ENCODE measurements at regions not wholly inside any gene's neighbourhood (a gene's known extent, or its start where the extent isn't known, plus 50 kb on each side); places are given as distances from the start of the nearest gene placed in this dataset.
"Not testable (repeated sequence)": the region's sequence is repeated elsewhere in the genome, so short reads cannot be mapped to it uniquely, and the experiment has no call there.

DNA sequence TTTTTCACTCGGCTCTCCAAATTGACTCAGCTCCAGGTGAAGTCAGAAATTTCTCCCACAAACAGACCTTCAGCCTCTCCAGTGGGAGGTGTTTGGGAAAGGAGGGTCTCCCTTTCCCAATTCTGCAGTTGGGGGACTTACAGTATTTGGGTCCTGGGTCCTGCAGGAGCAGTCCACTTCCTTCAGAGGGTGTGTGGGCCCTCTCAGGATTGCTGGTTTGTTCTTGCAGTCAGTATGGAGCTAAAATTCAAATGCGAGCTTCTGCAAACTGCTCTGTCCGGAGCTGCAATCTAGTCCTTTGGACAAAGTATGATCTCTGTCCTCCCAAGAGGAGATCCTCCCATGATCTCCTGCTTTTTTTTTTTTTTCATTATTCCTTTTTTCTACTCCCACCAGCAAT is 87.9 kb upstream of the MSTN start:
- TF ChIP-seq, protein P1, sequence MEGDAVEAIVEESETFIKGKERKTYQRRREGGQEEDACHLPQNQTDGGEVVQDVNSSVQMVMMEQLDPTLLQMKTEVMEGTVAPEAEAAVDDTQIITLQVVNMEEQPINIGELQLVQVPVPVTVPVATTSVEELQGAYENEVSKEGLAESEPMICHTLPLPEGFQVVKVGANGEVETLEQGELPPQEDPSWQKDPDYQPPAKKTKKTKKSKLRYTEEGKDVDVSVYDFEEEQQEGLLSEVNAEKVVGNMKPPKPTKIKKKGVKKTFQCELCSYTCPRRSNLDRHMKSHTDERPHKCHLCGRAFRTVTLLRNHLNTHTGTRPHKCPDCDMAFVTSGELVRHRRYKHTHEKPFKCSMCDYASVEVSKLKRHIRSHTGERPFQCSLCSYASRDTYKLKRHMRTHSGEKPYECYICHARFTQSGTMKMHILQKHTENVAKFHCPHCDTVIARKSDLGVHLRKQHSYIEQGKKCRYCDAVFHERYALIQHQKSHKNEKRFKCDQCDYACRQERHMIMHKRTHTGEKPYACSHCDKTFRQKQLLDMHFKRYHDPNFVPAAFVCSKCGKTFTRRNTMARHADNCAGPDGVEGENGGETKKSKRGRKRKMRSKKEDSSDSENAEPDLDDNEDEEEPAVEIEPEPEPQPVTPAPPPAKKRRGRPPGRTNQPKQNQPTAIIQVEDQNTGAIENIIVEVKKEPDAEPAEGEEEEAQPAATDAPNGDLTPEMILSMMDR (IDR thresholded peaks at IDR 0.05; ENCODE audit: low read depth, low read length), result no peak
- H3K4me3 ChIP-seq (ENCODE audit: low read depth, low read length), result no peak overlapping the region
- no peaks in the 10 kb centered on the region for H3K27me3 ChIP-seq (ENCODE audit: insufficient read depth, low read depth, severe bottlenecking)
- H3K36me3 ChIP-seq, result no peaks in the 10 kb centered on the region
- peaks cover 2% of the 10 kb centered on the region for H3K9me3 ChIP-seq (ENCODE audit: severe bottlenecking)
- H3K27ac ChIP-seq, result no peak overlapping the region
- no peak for DNase-seq

DNA sequence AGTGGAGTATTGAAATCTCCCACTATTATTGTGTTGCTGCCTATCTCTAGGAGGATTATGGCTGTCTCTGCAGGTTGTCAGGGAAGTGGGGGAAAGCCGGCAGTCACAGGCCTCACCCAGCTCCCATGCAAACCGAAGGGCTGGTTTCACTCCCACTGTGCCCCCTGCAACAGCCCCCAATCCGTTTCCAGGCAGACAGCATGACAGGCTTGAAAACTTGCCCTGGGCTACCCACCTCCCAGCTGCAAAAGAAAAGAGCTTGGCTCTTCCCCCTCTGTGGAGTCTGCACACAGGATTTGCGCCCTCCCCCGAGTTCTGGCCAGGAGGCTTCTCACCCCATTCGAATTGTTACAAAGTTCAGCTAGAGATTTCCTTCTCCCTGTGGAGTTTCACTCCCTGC is 87.4 kb upstream of the MSTN start:
- Histone ChIP-seq H3K36me3 (no peaks in the 10 kb centered on the region), H3K27me3 (ENCODE audit: insufficient read depth, low read depth, severe bottlenecking) (no peaks in the 10 kb centered on the region), H3K4me3 (ENCODE audit: low read depth, low read length) (no peak overlapping the region), H3K27ac (no peak overlapping the region), H3K9me3 (ENCODE audit: severe bottlenecking) (peaks cover 2% of the 10 kb centered on the region)
- TF ChIP-seq, protein P1 (IDR thresholded peaks at IDR 0.05; ENCODE audit: low read depth, low read length), result no peak
- DNase-seq, result no peak

DNA sequence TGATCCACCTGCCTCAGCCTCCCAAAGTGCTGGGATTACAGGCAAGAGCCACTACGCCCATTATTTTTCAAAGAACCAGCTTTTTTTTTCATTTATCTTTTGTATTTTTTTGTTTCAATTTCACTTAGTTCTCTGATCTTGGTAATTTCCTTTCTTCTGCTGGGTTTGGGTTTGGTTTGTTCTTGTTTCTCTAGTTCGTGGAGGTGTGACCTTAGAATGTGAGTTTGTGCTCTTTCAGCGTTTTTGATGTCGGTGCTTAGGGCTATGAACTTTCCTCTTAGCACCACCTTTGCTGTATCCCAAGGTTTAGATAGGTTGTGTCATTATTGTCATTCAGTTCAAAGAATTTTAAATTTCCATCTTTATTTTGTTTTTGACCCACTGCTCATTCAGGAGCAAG is 86.7 kb upstream of the MSTN start:
- H3K4me3 ChIP-seq (ENCODE audit: low read depth, low read length), result no peak overlapping the region
- no peak overlapping the region for H3K27ac ChIP-seq
- no peaks in the 10 kb centered on the region for H3K36me3 ChIP-seq
- peaks cover 2% of the 10 kb centered on the region for H3K9me3 ChIP-seq (ENCODE audit: severe bottlenecking)
- no peak for DNase-seq
- TF ChIP-seq, protein P1 (IDR thresholded peaks at IDR 0.05; ENCODE audit: low read depth, low read length), result no peak
- no peaks in the 10 kb centered on the region for H3K27me3 ChIP-seq (ENCODE audit: insufficient read depth, low read depth, severe bottlenecking)

DNA sequence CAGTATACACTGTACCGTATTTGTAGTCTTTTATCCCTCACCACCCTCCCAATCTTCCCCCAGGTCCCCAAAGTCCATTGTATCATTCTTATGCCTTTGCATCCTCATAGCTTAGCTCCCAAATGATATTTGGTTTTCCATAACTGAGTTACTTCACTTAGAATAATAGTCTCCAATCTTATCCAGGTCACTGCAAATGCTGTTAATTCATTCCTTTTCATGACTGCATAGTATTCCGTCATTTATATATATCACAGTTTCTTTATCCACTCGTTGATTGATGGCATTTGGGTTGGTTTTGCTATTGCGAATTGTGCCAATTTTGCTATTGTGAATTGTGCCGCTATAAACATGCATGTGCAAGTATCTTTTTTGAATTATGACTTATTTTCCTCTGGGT is 83.6 kb upstream of the MSTN start:
- not testable (repeated sequence) for H3K27ac ChIP-seq; H3K36me3 ChIP-seq; H3K9me3 ChIP-seq (ENCODE audit: severe bottlenecking)

DNA sequence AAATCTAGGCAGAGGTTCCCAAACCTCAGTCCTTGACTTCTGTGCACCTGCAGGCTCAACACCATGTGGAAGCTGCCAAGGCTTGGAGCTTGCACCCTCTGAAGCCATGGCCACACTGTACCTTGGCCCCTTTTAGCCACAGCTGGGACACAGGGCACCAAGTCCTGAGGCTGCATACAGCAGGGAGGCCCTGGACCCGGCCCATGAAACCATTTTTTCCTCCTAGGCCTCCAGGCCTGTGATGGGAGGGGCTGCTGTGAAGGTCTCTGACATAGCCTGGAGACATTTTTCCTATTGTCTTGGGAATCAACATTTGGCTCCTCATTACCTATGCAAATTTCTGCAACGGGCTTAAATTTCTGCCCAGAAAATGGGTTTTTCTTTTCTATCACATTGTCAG is 77.9 kb upstream of the MSTN start:
- H3K4me3 ChIP-seq (ENCODE audit: low read depth, low read length); DNase-seq; H3K27ac ChIP-seq; H3K36me3 ChIP-seq; H3K27me3 ChIP-seq (ENCODE audit: insufficient read depth, low read depth, severe bottlenecking); H3K9me3 ChIP-seq (ENCODE audit: severe bottlenecking): not testable (repeated sequence)

More for the DNA sequence above, 83.6 kb upstream of the MSTN start:
- not testable (repeated sequence) for H3K4me3 ChIP-seq (ENCODE audit: low read depth, low read length); DNase-seq; H3K27me3 ChIP-seq (ENCODE audit: insufficient read depth, low read depth, severe bottlenecking)

DNA sequence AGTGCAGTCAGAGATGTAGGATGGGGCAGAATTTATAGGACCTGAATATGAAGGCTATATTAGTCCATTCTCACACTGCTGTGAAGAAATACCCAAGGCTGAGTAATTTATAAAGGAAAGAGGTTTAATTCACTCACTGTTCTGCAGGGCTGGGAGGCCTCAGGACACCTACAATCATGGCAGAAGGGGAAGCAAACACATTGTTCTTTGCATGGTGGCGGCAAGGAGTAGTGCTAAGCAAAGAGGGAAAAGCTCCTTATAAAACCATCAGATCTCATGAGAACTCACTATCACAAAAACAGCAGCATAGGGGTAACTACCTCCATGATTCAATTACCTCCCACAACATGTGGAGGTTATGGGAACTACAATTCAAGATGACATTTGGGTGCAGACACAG is 76.8 kb upstream of the MSTN start:
- Histone ChIP-seq H3K9me3 (ENCODE audit: severe bottlenecking) (peaks cover 6% of the 10 kb centered on the region), H3K4me3 (ENCODE audit: low read depth, low read length) (no peak overlapping the region), H3K36me3 (no peaks in the 10 kb centered on the region), H3K27me3 (ENCODE audit: insufficient read depth, low read depth, severe bottlenecking) (no peaks in the 10 kb centered on the region), H3K27ac (no peak overlapping the region)
- TF ChIP-seq, protein P1 (IDR thresholded peaks at IDR 0.05; ENCODE audit: low read depth, low read length), result no peak
- no peak for DNase-seq

DNA sequence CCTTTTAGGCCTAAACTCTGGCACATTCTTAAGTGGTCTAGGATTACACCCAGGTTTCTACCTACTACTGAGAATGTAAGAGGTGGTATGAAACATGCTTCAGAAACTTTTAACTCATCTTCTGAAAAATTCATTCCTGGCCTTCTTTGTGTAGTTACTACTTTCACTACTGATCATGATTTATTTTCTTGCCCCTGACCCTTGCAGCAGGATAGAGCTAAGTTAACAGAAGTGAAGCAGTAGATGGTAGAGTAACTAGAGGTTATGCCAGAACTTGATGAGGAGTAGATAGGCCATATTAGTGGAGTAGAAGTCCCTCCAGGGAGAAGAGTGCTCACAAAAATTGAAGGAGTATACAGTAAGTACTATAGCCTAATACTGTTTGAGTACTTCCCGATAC is 75.5 kb upstream of the MSTN start:
- H3K9me3 ChIP-seq (ENCODE audit: severe bottlenecking), result peaks cover 6% of the 10 kb centered on the region

More for the DNA sequence above, 75.5 kb upstream of the MSTN start:
- no peak overlapping the region for H3K4me3 ChIP-seq (ENCODE audit: low read depth, low read length)
- no peak overlapping the region for H3K27ac ChIP-seq
- TF ChIP-seq, protein P1 (IDR thresholded peaks at IDR 0.05; ENCODE audit: low read depth, low read length), result no peak
- no peaks in the 10 kb centered on the region for H3K27me3 ChIP-seq (ENCODE audit: insufficient read depth, low read depth, severe bottlenecking)
- H3K36me3 ChIP-seq, result no peaks in the 10 kb centered on the region
- no peak for DNase-seq

Measured in WERI-Rb-1 (cell line).